HUES48 (cell line): ENCODE measurements at regions not wholly inside any gene's neighbourhood (a gene's known extent, or its start where the extent isn't known, plus 50 kb on each side); places are given as distances from the start of the nearest gene placed in this dataset.

ENCODE experiments used
- H3K27ac ChIP-seq: one replicate; pipeline ENCODE4 v1.7.0; 2013; ENCODE audit warnings: low read depth, low read length, inconsistent platforms
- H3K27me3 ChIP-seq: 2 replicates; pipeline ENCODE4 v1.6.1; 2013; ENCODE audit warnings: mild to moderate bottlenecking, low read length; ENCODE audit not compliant: control insufficient read depth, insufficient read depth
- H3K36me3 ChIP-seq: 2 replicates; pipeline ENCODE4 v1.6.1; 2013; ENCODE audit warnings: low read length; ENCODE audit not compliant: control insufficient read depth, insufficient read depth
- H3K4me1 ChIP-seq: 2 replicates; pipeline ENCODE4 v1.6.1; 2013; ENCODE audit warnings: mild to moderate bottlenecking, low read length; ENCODE audit not compliant: control insufficient read depth, insufficient read depth
- H3K4me3 ChIP-seq: 2 replicates; pipeline ENCODE4 v1.5.1; 2013; ENCODE audit warnings: mild to moderate bottlenecking, low read depth, low read length
- H3K9ac ChIP-seq: 2 replicates; pipeline ENCODE4 v1.6.1; 2013; ENCODE audit warnings: mild to moderate bottlenecking, low read depth, low read length, moderate library complexity
- H3K9me3 ChIP-seq: 2 replicates; pipeline ENCODE4 v1.6.1; 2013; ENCODE audit warnings: low read length; ENCODE audit not compliant: control insufficient read depth, insufficient read depth

DNA sequence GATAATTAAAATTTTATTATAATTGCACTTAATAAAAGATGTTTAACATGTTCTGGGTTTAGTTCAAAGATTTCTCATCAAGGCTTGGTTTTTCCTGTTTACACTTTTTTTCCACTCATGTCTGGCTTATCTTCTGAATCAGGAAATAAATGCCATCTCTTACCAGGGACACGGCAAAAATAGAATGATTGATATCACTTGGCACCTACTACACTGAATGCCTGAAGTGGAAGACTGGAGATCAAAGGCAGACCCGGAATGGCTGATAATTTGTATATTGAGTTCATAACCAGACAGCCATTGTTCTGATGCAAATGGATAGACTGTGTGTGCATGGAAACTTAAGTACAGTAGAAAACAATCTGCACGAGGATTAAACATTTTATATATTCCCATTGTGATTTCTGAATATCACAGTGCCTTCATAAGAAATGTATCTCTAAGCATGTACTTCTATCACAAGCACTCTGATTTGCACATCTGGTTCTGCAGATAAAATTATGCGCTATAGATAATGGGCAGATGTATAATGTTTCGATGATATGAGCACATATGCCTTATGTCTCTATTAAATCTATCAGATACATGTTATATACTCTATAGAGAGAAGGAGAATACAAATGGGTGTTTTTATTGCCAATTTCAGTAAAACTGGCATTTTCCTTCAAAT is 304.8 kb downstream of the RND3 start:
- Histone ChIP-seq H3K36me3 (no peaks in the 10 kb centered on the region), H3K27ac (no peak overlapping the region), H3K27me3 (no peaks in the 10 kb centered on the region), H3K9me3 (no peaks in the 10 kb centered on the region), H3K9ac (no peak overlapping the region), H3K4me1 (peaks cover 11% of the 10 kb centered on the region), H3K4me3 (no peak overlapping the region)

DNA sequence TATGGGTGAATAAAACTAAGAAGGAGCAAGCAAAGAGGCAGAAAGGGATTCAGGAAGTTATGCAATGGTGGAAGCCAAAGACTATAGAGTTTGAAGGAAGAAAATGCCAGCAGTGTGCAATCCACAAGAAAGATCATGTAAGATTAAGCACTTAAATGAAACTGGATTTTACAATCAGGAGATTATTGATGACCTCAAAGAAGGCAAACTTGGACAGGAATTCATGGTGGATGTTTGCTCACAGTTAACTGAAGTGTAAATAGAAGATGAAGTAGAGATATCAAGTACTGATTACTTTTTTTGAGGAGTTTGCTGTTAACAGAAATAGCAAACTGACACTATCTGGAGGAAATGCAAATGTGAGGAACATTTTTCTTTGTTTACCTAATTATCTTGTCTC is 308.9 kb downstream of the RND3 start:
- Histone ChIP-seq H3K27ac (no peak overlapping the region), H3K4me3 (no peak overlapping the region), H3K36me3 (no peaks in the 10 kb centered on the region), H3K9me3 (no peaks in the 10 kb centered on the region), H3K9ac (no peak overlapping the region), H3K27me3 (no peaks in the 10 kb centered on the region), H3K4me1 (no peaks in the 10 kb centered on the region; the same call in 1 of the 2 replicates)

DNA sequence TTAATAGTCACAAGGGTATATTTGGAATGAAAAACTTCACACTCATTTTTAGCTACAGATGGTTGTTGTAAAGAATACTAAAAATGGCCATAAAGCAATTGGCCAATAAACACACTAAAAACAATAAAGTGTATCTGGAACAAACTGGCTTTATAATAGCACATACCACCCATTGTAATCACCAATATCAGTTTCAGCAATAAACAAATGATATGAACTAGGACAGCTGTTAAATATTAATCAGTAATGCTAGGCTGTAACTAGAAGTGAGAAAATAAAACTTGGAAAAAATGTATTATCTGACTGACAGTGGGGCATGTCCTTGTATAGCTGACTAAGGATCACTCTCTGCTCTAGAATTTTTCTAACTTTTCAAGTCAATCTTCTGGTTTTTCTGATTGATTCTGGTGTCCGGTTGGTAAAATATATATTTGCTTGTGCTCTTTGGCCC is 312.5 kb downstream of the RND3 start:
- Histone ChIP-seq H3K9me3 (no peaks in the 10 kb centered on the region), H3K36me3 (no peaks in the 10 kb centered on the region), H3K27me3 (no peaks in the 10 kb centered on the region), H3K27ac (no peak overlapping the region), H3K4me3 (no peak overlapping the region), H3K9ac (no peak overlapping the region), H3K4me1 (no peaks in the 10 kb centered on the region)

DNA sequence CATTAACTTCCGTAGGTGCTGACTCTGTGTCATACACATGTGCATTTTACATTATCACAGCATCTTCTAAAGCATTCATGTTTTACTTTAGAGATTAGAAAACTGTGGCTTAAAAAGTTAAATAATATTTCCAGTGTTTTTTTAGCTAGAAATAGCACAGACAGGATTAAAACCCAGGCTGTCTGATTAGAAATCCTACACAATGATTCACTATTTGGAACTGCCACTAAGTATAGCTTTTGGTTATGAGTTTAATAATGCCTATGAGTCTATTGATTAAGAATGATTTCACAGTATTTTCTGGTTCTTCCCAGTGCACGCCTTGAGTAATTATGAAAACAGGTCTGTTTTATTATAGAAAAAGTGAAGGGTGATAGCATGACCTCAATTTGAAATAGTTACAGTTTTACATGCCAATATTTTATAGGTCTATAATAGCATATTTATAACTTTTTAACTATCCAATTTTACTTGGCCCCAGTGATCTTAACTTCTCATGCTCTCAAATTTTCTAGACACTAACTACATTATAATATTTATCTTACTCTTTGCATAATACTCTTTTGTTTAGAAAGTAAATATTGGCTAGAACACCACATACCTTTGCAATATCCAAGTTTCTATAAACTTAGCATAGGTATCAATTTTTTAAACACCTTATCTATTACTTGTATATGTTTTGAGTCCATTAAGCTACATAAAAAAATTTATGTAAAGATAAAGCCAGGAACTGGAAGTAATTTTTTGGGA is 313.2 kb downstream of the RND3 start:
- Histone ChIP-seq H3K9me3 (no peaks in the 10 kb centered on the region), H3K9ac (no peak overlapping the region), H3K4me1 (no peaks in the 10 kb centered on the region), H3K36me3 (no peaks in the 10 kb centered on the region), H3K4me3 (no peak overlapping the region), H3K27me3 (no peaks in the 10 kb centered on the region), H3K27ac (no peak overlapping the region)

DNA sequence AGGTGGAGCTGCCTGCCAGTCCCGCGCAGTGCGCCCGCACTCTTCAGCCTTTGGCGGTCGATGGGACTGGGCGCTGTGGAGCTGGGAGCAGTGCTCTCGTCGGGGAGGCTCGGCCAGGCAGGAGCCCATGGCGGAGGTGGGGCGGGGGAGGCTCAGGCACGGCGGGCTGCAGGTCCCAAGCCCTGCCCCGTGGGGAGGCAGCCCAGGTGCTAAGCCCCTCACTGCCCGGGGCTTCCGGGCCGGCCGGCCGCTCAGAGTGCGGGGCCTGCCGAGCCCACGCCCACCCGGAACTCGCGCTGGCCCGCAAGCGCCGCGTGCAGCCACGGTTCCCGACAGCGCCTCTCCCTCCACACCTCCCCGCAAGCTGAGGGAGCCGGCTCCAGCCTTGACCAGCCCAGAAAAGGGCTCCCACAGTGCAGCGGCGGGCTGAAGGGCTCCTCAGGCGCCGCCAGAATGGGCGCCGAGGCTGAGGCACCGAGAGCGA is 316.4 kb downstream of the RND3 start:
- Histone ChIP-seq H3K9me3 (no peaks in the 10 kb centered on the region), H3K27me3 (no peaks in the 10 kb centered on the region), H3K27ac (no peak overlapping the region)

DNA sequence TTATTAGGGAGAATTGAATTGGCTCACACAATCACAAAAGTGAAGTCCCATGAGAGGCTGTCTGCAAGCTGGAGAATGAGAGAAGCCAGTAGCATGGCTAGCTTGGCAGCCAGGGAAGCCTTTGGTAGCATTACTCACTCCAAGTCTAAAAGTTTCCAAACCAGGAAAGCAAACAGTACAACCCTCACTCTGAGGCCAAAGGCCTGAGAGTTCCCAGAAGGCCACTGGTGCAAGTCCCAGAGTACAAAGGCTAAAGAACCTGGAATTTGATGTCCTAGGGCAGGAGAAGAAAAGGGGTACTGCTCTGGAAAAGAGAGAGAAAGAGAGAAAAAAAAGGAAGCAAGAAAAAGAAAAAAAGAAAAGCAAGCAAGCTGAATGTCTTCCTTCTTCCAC is 318.2 kb downstream of the RND3 start:
- no peaks in the 10 kb centered on the region for H3K27me3 ChIP-seq
- H3K9ac ChIP-seq: no peak overlapping the region
- no peaks in the 10 kb centered on the region for H3K4me1 ChIP-seq
- H3K9me3 ChIP-seq: no peaks in the 10 kb centered on the region
- H3K36me3 ChIP-seq: no peaks in the 10 kb centered on the region
- no peak overlapping the region for H3K4me3 ChIP-seq
- no peak overlapping the region for H3K27ac ChIP-seq

More for the DNA sequence above, 316.4 kb downstream of the RND3 start:
- Histone ChIP-seq H3K9ac (no peak overlapping the region), H3K36me3 (no peaks in the 10 kb centered on the region), H3K4me1 (no peaks in the 10 kb centered on the region), H3K4me3 (no peak overlapping the region)

DNA sequence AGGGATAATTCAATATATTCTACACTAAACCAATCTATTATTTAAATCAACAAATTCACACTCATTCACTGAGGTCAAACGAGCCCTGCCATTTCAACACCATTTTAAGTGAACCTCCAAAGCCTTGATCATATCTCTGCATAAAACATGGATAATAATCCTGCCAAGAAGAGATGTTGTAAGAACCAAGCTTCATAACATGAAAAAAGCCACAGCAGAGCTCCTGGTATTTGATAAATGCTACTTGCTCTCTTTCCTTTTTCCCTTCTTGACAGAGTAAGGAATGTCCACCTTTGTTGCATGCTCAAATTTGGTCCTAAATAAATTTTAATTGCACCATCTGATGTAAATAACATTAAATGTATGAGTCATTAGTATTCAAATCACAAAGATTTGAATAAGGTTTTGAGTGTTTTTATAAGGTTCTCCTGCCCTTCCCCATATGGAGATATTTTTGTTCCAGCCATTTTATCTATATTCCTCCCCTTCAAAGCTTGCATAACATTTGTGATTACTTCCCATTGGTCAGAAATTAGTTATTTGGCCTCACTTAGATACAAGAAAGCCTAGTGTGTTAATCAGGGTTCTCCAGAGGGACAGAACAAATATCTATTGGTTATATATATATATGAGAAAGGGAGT is 318.8 kb downstream of the RND3 start:
- H3K27ac ChIP-seq: no peak overlapping the region

DNA sequence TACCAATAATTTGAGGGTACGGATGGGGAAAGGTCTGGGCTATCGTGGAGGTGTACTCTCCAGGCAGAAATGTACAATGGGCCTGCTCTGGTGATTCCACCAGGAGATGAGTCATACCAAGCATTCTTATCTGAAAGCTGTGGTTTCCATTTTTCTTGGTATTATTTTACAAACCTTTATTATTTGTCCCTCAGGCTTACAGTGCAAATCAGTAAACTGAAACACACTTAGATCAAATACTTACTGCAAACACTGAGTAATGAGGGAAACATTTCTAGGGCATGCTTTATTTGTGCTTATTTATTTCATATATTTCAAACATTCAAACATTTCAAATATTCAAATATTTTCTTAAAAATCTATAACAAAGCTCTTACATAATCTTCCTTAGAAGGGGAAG is 319.8 kb downstream of the RND3 start:
- H3K4me1 ChIP-seq: no peaks in the 10 kb centered on the region
- H3K27me3 ChIP-seq: no peaks in the 10 kb centered on the region
- no peak overlapping the region for H3K4me3 ChIP-seq
- H3K9me3 ChIP-seq: no peaks in the 10 kb centered on the region
- no peak overlapping the region for H3K27ac ChIP-seq
- no peaks in the 10 kb centered on the region for H3K36me3 ChIP-seq
- no peak overlapping the region for H3K9ac ChIP-seq

More for the DNA sequence above, 318.8 kb downstream of the RND3 start:
- no peaks in the 10 kb centered on the region for H3K36me3 ChIP-seq
- H3K4me1 ChIP-seq: no peaks in the 10 kb centered on the region
- H3K9me3 ChIP-seq: no peaks in the 10 kb centered on the region
- H3K4me3 ChIP-seq: no peak overlapping the region
- H3K9ac ChIP-seq: no peak overlapping the region
- no peaks in the 10 kb centered on the region for H3K27me3 ChIP-seq

DNA sequence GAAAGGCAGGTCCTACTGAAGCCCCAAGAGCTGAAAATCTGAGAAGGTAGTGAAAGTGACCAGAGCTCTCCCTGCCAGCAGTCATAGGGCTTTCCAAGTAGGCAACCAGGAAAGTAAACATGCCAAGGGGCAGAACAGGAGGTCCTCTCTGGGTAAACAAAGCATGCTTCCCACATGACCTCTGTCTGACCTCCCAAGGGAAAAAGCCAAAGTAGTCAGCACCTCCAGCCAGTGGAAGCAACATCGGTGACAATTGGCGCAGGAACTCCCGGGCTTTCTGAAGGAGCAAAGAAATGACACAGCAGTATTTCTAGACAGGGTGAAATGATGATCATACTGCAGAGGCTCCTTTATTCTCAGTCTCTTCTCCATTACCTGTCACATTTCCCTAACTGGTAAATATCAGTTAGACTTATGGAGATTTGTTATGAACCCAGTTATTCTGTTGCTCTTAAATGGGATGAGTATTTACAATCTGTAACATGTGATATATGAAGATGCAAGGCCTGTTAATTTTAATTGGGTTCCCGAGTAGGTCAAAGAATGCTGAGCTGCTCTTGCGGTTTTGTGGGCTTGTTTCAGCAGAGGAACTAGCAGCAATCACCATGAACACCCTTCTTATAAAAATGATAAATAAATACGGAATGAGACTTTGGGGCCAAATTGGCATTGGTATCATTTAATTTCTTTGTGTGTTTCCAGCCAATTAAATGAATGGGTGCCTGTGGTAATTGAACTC is 321.0 kb downstream of the RND3 start:
- no peaks in the 10 kb centered on the region for H3K27me3 ChIP-seq
- H3K4me1 ChIP-seq: no peaks in the 10 kb centered on the region
- no peak overlapping the region for H3K4me3 ChIP-seq
- H3K9ac ChIP-seq: no peak overlapping the region
- no peaks in the 10 kb centered on the region for H3K9me3 ChIP-seq
- H3K27ac ChIP-seq: no peak overlapping the region
- no peaks in the 10 kb centered on the region for H3K36me3 ChIP-seq

DNA sequence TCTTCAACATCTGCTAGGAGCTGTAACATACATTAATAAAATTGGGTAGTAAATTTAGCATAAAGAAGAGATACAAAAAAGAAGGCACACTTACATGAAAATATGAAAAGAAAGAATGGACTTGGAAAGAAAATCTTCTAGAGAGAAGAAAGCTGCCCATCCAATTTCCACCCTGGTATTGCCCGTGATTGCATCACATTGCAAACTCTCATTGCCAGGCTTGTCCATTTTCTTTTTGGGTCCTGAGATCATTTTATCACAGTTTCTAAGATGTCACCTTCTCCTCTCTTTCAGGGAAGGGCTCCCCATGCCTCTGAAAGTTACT is 321.5 kb downstream of the RND3 start:
- Histone ChIP-seq H3K4me3 (no peak overlapping the region), H3K27me3 (no peaks in the 10 kb centered on the region), H3K36me3 (no peaks in the 10 kb centered on the region), H3K9me3 (no peaks in the 10 kb centered on the region), H3K9ac (no peak overlapping the region), H3K4me1 (no peaks in the 10 kb centered on the region), H3K27ac (no peak overlapping the region)
